HL-60 (cell line): ENCODE measurements at regions not wholly inside any gene's neighbourhood (a gene's known extent, or its start where the extent isn't known, plus 50 kb on each side); places are given as distances from the start of the nearest gene placed in this dataset.

Experiments used
- CTCF ChIP-seq: IDR thresholded peaks from one replicate; pipeline ENCODE4 v1.5.1; 2011; ENCODE audit warnings: low read length, control low read depth, inconsistent platforms; ENCODE audit not compliant: insufficient read depth
- GABPA ChIP-seq: IDR thresholded peaks from 2 replicates; pipeline ENCODE4 v1.6.1; 2012; ENCODE audit warnings: low read depth
- POLR2AphosphoS5 ChIP-seq: IDR thresholded peaks from 2 replicates; pipeline ENCODE4 v1.6.1; 2012; ENCODE audit warnings: low read depth
- REST ChIP-seq: IDR thresholded peaks from 2 replicates; pipeline ENCODE4 v1.6.1; 2012; ENCODE audit warnings: low read depth; ENCODE audit not compliant: insufficient replicate concordance

- TF ChIP-seq CTCF: no peak
- no peak for TF ChIP-seq GABPA
- no peak for TF ChIP-seq POLR2AphosphoS5
- no peak for TF ChIP-seq REST
Measured at GRCh38 chr9:11340654-11341053, 727.9 kb upstream of the PTPRD start.
